Panc1 (cell line): ENCODE measurements at regions not wholly inside any gene's neighbourhood (a gene's known extent, or its start where the extent isn't known, plus 50 kb on each side); places are given as distances from the start of the nearest gene placed in this dataset.

Experiments used
- ATAC-seq: fragments of 200-7000 bp; cut with Tn5 transposase; 2 replicates; pipeline ENCODE4 v1.9.1; 2020; ENCODE audit warnings: mild to moderate bottlenecking, moderate library complexity
- BruUV-seq: library from RNA; stranded (reverse); fragments of 400-500 nt; replicated peaks from 2 replicates; lab custom pipeline; 2021; lab: Mats Ljungman, UMichigan
- CTCF ChIA-PET: fragments of 300-600 bp; sonication (Branson Sonifier 250); formaldehyde crosslinking; loops from one replicate; lab custom pipeline; 2022; ENCODE audit warnings: antibody characterized with exemption; lab: Charles Lee
- POLR2A ChIA-PET: fragments of 300-600 bp; sonication (Branson Sonifier 250); formaldehyde crosslinking; loops from one replicate; lab custom pipeline; 2022; ENCODE audit warnings: antibody characterized with exemption; lab: Charles Lee
- DNase-seq: peaks from one replicate; pipeline ENCODE4 v3.0.0-alpha.2; 2010; ENCODE audit warnings: low read depth, low spot score
- H3K27ac ChIP-seq: 2 replicates; pipeline ENCODE4 v1.5.1; 2011; ENCODE audit warnings: mild to moderate bottlenecking, low read length, inconsistent platforms
- H3K27me3 ChIP-seq: fragments of 200-500 bp; sonication (Bioruptor generic); 2 replicates; pipeline ENCODE4 v1.6.0; 2014; ENCODE audit warnings: low read length, inconsistent platforms; ENCODE audit not compliant: control insufficient read depth, insufficient read depth
- H3K36me3 ChIP-seq: fragments of 200-500 bp; sonication (Bioruptor generic); 2 replicates; pipeline ENCODE4 v1.5.1; 2014; ENCODE audit warnings: inconsistent platforms, mild to moderate bottlenecking, low read length, moderate library complexity; ENCODE audit not compliant: control insufficient read depth, insufficient read depth
- H3K4me1 ChIP-seq: 2 replicates; pipeline ENCODE4 v1.5.1; 2011; ENCODE audit warnings: inconsistent platforms, mild to moderate bottlenecking, low read length, moderate library complexity; ENCODE audit not compliant: control insufficient read depth, insufficient read depth
- H3K4me3 ChIP-seq, 2 experiments: 2 replicates each; pipeline ENCODE4 v1.5.1; 2011 to 2012; ENCODE audit warnings: low read depth in 2 of 2, low read length in 2 of 2, mild to moderate bottlenecking in 2 of 2, inconsistent platforms in 1 of 2, moderate library complexity in 1 of 2
- H3K9me3 ChIP-seq: fragments of 200-500 bp; sonication (Bioruptor generic); 2 replicates; pipeline ENCODE4 v1.5.1; 2014; ENCODE audit warnings: low read depth, mild to moderate bottlenecking, inconsistent platforms, low read length, moderate library complexity; ENCODE audit not compliant: control insufficient read depth, insufficient read depth
- CTCF ChIP-seq: fragments of 450-650 bp; IDR thresholded peaks from 2 replicates; pipeline ENCODE4 v1.5.1; 2017; ENCODE audit warnings: mild to moderate bottlenecking
- POLR2AphosphoS5 ChIP-seq: IDR thresholded peaks from 2 replicates; pipeline ENCODE4 v1.6.1; 2012; ENCODE audit warnings: mild to moderate bottlenecking, low read depth, low read length, moderate library complexity
- REST ChIP-seq, 2 experiments: IDR thresholded peaks; 2 replicates each; pipeline ENCODE4 v1.6.1; 2011 to 2012; ENCODE audit warnings: low read depth in 2 of 2, control low read depth in 1 of 2, low read length in 1 of 2, mild to moderate bottlenecking in 1 of 2, moderate library complexity in 1 of 2; ENCODE audit not compliant: insufficient read depth in 1 of 2
- SIN3A ChIP-seq: IDR thresholded peaks from 2 replicates; pipeline ENCODE4 v1.6.1; 2012; ENCODE audit warnings: low read depth, mild to moderate bottlenecking, low read length, moderate library complexity, borderline replicate concordance; ENCODE audit not compliant: insufficient read depth
- TCF7L2 ChIP-seq: IDR thresholded peaks from 2 replicates; pipeline ENCODE4 v1.6.1; 2011; ENCODE audit warnings: mild to moderate bottlenecking, low read depth, low read length, inconsistent platforms
- in situ Hi-C: cut with HindIII; loops from 2 replicates; pipeline ENCODE4 v1.10.0; 2016; ENCODE audit warnings: low sequenced_read_pairs, low pct_unique_long_range_greater_than_20kb
- intact Hi-C: fragments of 100-400 bp; cut with micrococcal nuclease; formaldehyde crosslinking; loops from one replicate; pipeline ENCODE4 v1.10.0; 2022; ENCODE audit not compliant: unreplicated experiment

- Histone ChIP-seq H3K36me3 (no peaks in the 10 kb centered on the region), H3K27me3 (no peaks in the 10 kb centered on the region), H3K4me3 (no peak overlapping the region), H3K9me3 (no peaks in the 10 kb centered on the region), H3K4me1 (no peaks in the 10 kb centered on the region), H3K27ac (no peak overlapping the region)
- POLR2A ChIA-PET = no interaction called here
- TF ChIP-seq CTCF (no peak), POLR2AphosphoS5 (no peak), SIN3A (no peak), REST (IDR thresholded peaks at IDR 0.05; ENCODE audit: insufficient read depth in 1 of 2, low read depth in 2 of 2, low read length in 1 of 2) (no peak), TCF7L2 (no peak)
- DNase-seq (no peak), ATAC-seq (no peak)
- in situ Hi-C loops (no loop called here), intact Hi-C loops (no loop called here)
- no TSS peak for BruUV-seq
- CTCF ChIA-PET = no interaction called here
Observed at GRCh38 chr3:154829929-154830328, 250.2 kb upstream of the MME start.

DNA sequence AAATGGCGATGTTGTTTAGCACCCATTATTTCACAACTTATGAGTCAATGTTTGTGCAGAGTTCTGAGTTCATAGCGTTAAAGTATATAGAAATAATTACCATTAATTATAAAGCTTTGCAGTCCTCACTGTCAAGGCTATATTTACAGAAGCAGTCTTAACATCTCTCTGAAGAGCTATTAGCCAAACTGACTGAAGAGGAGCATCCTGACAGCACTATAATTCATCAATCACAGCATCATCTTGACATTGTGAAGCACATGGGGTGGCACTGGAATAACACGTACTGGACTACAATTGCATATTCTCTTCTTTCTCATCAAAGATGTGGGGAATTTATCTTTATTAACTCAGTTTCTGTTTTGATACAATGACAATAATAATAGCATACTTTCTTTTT is 260.6 kb upstream of the MME start:
- TF ChIP-seq TCF7L2 (no peak), REST (IDR thresholded peaks at IDR 0.05; ENCODE audit: insufficient read depth in 1 of 2, low read depth in 2 of 2, low read length in 1 of 2) (no peak), SIN3A (no peak), POLR2AphosphoS5 (no peak), CTCF (no peak)
- no peaks in the 10 kb centered on the region for H3K36me3 ChIP-seq
- no peaks in the 10 kb centered on the region for H3K27me3 ChIP-seq
- no peaks in the 10 kb centered on the region for H3K9me3 ChIP-seq
- no peaks in the 10 kb centered on the region for H3K4me1 ChIP-seq
- no peak overlapping the region for H3K4me3 ChIP-seq
- ATAC-seq (no peak), DNase-seq (no peak)
- no TSS peak for BruUV-seq
- H3K27ac ChIP-seq = no peak overlapping the region
- intact Hi-C loops = no loop called here
- ChIA-PET CTCF (no interaction called here), POLR2A (no interaction called here)
- in situ Hi-C loops = no loop called here
